DMS 273 treated with DMSO at 0.1 percent for 48 hours (cell line): ENCODE measurements at regions not wholly inside any gene's neighbourhood (a gene's known extent, or its start where the extent isn't known, plus 50 kb on each side); places are given as distances from the start of the nearest gene placed in this dataset.

Experiments
- DNase-seq: peaks from one replicate; lab custom pipeline; 2025; lab: John Stamatoyannopoulos, UW

GRCh38 chr16:73304008-73304774 lies 256.3 kb upstream of the ZFHX3 start:
- no peak for DNase-seq

DNA sequence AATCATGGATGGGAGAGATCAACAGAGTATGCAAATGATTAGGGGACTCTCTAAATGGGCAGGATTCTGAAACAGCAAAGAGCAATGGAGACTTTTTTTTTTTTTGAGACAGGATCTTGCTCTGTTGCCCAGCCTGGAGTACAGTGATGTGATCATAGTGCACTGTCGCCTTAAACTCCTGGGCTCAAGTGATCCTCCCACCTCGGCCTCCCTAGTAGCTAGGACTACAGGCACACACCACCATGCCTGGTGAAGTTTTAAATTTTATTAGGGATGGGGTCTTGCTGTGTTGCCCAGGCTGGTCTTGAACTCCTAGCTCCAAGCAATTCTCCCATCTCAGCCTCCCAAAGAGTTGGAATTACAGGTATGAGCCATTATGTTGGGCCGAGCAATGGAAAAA lies 255.0 kb upstream of the ZFHX3 start:
- DNase-seq, result no peak

DNA sequence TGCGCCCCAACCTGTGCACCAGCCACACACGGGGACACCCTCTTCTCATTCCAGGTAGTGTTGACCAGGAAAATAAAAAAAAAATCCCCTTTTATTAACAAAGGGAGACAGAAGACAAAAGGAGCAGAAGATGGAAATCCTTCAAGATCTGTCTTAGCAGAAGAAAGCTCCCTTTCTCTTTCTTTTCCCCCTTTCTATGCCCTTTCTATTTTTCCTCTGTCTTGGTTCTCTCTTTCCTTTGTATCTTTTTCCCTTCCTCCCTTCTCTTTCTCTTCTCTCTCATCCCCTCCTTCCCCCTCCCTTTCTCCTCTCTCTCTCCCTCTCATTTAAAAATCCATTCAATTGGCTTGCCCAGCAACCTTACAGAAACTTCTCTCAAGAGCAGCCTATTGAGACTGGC lies 254.1 kb upstream of the ZFHX3 start:
- DNase-seq, result no peak

GRCh38 chr16:73299346-73299745 lies 251.4 kb upstream of the ZFHX3 start:
- DNase-seq, result no peak

DNA sequence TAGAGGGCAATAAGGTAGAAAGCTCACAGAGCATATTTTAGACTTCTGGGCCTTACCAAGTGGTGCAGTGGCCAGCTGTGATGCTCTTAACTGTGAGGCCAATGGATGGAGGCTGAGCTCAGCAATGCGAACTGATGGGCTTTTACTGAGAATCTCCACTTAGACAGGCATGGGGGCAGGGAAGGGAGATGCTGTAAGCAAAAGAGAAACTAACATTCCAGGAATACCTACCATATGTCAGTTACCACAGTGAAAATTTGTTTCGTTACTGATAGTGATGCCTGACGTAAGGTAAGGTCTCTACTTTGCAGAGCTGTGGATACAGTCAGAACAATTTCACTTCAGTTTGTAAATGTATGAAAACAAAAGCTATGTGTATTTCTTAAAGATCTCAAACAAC lies 250.6 kb upstream of the ZFHX3 start:
- DNase-seq, result no peak

GRCh38 chr16:73290258-73290657 lies 242.3 kb upstream of the ZFHX3 start:
- DNase-seq, result no peak

DNA sequence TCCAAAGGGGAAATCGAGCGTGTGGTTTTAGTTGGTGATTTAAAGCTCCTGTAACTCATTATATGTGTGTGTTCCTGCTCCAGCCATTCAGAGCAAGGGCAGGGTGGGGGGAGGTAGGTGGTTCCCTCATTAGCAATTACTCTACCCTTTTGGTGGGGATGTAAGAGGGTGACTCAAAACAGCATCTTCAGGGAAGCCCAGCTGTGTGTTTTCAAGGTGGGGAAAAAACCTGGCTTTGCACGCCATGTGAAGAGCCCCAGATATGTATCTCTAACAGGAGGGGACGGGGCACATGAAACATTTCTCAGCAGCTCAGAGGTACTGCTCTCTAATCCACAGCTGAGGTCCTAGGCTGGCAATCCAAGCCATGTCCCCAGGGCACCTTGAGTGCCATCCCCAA lies 241.3 kb upstream of the ZFHX3 start:
- DNase-seq, result no peak

DNA sequence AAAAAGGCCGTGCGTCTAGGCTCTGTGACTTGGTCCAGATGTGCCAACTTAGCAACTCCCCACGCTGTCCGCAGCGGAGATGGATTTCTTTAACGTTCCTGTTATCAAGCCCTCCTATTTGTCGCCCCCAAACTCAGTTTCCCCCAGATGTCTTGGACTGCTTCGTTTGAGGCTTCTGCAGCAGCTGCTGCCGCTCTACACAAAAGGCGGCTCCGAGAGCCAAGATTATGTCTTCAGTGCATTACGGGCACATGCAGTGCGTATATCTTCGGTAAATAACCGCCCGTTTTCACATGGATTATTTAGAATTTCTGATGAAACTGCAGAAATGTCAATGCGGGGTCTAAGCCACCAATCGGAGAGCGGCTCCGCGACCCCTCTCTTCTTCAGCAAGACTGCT lies 240.6 kb upstream of the ZFHX3 start:
- no peak for DNase-seq

- no peak for DNase-seq
Measured at GRCh38 chr16:73287859-73288405, 240.0 kb upstream of the ZFHX3 start.

GRCh38 chr16:73286346-73287267 lies 238.7 kb upstream of the ZFHX3 start:
- DNase-seq, result no peak

DNA sequence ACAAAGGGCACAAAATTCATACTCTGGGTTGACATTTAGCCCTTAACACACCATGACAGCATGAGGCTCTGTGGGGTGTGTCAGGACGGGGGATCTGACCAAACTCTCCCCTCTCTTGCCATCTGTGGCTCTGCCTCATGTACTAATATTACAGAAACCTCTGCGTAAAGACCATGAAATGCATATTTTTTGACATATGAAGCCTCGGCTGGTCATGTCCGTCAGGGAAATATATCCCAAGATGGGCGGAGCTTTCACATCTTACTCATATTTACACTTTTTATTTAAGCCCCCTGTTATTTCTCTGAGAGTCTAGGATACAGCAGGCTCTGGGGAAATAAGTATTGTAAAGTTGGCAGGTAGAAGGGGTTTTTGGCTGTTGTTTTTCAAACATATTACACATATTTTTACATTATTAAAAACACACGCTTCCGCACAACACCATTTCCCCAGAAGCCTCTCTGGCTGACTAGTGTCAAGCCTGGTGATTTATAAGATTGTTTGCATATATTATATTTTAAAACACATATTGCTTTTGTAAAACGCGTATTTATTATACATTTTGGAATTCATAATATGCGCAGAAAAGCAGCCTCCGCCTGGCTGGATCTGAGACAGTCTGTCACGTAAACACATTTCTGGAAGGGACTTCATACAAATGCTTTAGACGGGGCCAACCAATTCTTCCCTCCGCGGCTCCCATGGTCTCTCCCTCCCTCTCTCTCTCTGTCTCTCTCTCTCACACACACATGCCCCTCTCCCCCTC lies 237.7 kb upstream of the ZFHX3 start:
- no peak for DNase-seq

DNA sequence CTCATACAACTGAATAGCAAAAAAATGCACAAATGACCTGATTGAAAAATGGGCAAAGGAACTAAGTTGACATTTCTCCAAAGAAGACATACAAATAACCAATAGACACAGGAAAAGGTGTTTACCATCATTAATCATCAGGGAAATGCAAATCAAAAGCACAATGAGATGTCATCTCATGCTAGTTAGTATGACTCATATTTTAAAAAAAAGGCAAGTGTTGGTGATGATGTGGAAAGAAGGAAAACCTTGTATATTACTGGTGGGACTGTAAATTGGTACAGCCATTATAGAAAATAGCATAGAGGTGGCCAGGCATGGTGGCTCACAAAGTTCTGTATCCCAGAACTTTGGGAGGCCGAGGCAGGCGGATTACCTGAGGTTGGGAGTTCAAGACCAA lies 232.5 kb upstream of the ZFHX3 start:
- DNase-seq, result no peak

GRCh38 chr16:73279451-73279850 lies 231.5 kb upstream of the ZFHX3 start:
- DNase-seq, result no peak

- DNase-seq, result no peak
Measured at GRCh38 chr16:73277071-73277470, 229.1 kb upstream of the ZFHX3 start.

GRCh38 chr16:73275448-73275847 lies 227.5 kb upstream of the ZFHX3 start:
- no peak for DNase-seq

GRCh38 chr16:73275024-73275423 lies 227.1 kb upstream of the ZFHX3 start:
- DNase-seq, result no peak

GRCh38 chr16:73274140-73274539 lies 226.2 kb upstream of the ZFHX3 start:
- DNase-seq, result no peak

DNA sequence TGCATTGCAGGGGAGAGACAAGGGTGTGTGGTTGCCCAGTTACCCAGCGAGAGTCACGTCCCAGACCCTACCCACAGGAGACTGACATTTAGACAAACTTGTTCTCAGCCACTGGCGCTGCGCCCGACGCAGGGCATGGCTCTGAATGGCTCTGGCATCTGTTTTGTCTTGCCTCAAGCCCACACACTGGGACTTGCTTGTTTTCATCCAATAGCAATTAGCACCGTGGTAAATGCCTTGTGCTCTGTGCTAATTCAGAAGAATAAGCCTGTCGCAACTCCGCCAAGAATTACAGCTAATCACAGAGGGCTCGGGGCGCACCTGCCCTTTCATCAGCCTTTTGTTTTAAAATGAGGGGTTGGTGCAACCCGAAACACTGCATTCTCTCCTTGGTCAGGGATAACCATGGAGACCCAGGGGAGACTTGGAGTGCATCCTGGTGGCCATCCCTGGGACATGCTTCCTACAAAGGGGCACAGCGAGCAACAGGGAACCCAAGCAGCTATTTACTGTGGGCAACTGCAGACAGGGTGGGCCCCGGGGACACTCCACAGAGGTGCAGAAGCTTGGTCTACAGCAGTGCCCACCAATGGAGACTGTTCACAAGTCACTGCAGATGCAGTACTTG lies 220.6 kb upstream of the ZFHX3 start:
- peak; percentile 35 for DNase-seq

DNA sequence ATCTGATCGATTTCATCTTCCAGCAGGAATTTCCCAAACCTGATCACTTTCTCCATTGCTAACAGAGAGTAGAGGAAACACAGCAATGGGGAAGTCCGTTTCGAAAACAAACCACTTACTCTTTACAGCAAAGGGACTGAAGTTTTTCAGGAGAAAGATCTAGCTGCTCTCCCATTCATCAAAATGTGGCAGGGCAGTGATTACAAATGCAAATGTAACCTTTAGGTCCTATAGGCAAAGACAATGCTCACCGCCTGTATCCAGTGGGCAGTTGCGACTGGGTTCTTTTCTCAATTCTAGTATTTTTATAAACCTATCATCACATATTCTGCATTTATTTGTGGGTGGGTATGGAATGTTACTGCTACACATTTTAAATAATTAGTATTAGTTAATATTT lies 218.0 kb upstream of the ZFHX3 start:
- no peak for DNase-seq

DNA sequence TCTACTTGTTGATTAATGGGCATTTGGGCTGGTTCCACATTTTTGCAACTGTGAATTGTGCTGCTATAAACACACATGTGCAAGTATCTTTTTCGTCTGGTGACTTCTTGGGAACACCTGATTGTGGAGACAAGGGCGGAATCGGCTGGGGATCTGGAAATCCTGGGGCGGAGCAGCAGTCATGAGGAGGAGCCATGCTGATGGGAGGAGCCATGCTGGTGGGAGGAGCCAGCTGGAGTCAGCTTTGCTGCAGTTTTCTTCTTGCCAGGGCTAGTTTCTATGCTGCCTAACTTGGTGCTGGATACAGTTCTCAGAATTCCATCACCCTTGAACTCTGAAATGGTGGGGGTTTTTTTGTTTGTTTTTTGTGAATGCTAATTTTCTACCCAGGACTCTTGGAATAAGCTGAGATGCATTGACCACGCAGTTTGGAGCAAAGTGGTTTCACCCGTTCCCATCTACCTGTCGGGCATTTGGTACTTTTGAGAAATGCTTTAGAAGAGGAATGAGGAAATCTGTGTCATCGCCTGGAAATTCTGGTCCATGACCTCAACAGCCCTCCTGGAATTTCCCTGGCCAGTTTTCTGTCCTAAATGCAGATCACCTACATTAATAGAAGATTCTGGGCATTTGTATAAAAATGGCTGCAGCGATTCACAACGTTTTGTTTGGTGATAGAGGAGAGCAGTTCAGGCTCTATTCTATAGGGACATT lies 217.4 kb upstream of the ZFHX3 start:
- DNase-seq, result no peak

DNA sequence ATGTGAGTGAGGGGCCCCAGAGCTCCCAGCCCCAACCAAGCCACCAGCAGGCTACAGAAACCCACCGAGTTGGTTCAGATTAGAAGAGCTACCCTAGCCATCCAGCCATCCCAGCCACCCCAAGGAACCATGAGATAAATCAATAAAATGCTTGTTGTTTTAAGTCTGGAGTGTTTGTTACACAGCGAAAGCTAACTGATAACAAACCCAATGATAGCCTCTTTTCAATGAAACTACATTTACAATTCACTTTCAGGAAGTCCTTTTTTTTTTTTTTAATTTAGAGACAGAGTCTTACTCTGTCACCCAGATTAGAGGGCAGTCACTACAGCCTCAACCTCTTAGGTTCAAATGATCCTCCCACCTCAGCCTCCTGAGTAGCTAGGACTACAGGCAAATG lies 215.0 kb upstream of the ZFHX3 start:
- DNase-seq, result no peak
